Sigmoid colon (tissue), 6 donors: ENCODE measurements at regions not wholly inside any gene's neighbourhood (a gene's known extent, or its start where the extent isn't known, plus 50 kb on each side); places are given as distances from the start of the nearest gene placed in this dataset.

ENCODE experiments used
- DNase-seq: peaks from one replicate; pipeline ENCODE4 v3.0.0-alpha.2; 2019
- H3K27ac ChIP-seq, 4 donors: fragments of 200-600 bp; sonication (generic); one replicate each; pipeline ENCODE4 v1.5.1; 2016 to 2019; ENCODE audit warnings: mild to moderate bottlenecking in 1 of 4
- H3K27me3 ChIP-seq, 3 donors: fragments of 200-600 bp; sonication (generic); one replicate each; pipeline ENCODE4 v1.5.1; 2019; ENCODE audit warnings: mild to moderate bottlenecking in 1 of 3
- H3K36me3 ChIP-seq, 4 donors: fragments of 200-600 bp; sonication (generic); one replicate each; pipeline ENCODE4 v1.5.1; 2016 to 2019
- H3K4me1 ChIP-seq, 4 donors: fragments of 200-600 bp; sonication (generic); one replicate each; pipeline ENCODE4 v1.5.1; 2017 to 2019
- H3K4me3 ChIP-seq, 4 donors: fragments of 200-600 bp; sonication (generic); one replicate each; pipeline ENCODE4 v1.5.1; 2017 to 2019; ENCODE audit warnings: mild to moderate bottlenecking in 2 of 4, moderate library complexity in 1 of 4
- H3K9me3 ChIP-seq, 4 donors: fragments of 200-600 bp in 3 of 4; sonication (generic) in 3 of 4; one replicate each; pipeline versions ENCODE4 v1.5.1 to v1.6.1; 2013 to 2019
- EP300 ChIP-seq, 4 donors: sonication (generic); formaldehyde crosslinking; IDR thresholded peaks; one replicate each; pipeline ENCODE4 v1.6.1; 2017; ENCODE audit warnings: antibody characterized with exemption in 4 of 4
- POLR2A ChIP-seq, 2 donors: fragments of 450-650 bp; IDR thresholded peaks; one replicate each; pipeline ENCODE4 v1.6.1; 2016; ENCODE audit warnings: antibody characterized with exemption in 2 of 2, mild to moderate bottlenecking in 2 of 2, moderate library complexity in 2 of 2
- POLR2AphosphoS5 ChIP-seq, 4 donors: sonication (generic); formaldehyde crosslinking; IDR thresholded peaks; one replicate each; pipeline ENCODE4 v1.6.1; 2017; ENCODE audit warnings: antibody characterized with exemption in 4 of 4
- WGBS, 2 donors: extraction: QIAGEN DNeasy Blood & Tissue Kit; methylation state at CpG; one replicate each; pipeline ENCODE4 v1.1.7; 2013; 5-methylcytosine and 5-hydroxymethylcytosine counted together
- intact Hi-C: fragments of 100-400 bp; cut with DNase I; formaldehyde crosslinking; loops from one replicate; pipeline ENCODE4 v1.15.1; 2023
- TF ChIP-seq, protein P1 (sequence below), 4 experiments: fragments of 450-650 bp in 3 of 4; fragments of 200-600 bp in 1 of 4; IDR thresholded peaks; one replicate each; pipeline ENCODE4 v1.5.1; 2016 to 2019; ENCODE audit warnings: antibody characterized with exemption in 4 of 4, mild to moderate bottlenecking in 3 of 4, moderate library complexity in 2 of 4
- donor health status: healthy with polysubstance abuse.
- donor health status: healthy.

DNA sequence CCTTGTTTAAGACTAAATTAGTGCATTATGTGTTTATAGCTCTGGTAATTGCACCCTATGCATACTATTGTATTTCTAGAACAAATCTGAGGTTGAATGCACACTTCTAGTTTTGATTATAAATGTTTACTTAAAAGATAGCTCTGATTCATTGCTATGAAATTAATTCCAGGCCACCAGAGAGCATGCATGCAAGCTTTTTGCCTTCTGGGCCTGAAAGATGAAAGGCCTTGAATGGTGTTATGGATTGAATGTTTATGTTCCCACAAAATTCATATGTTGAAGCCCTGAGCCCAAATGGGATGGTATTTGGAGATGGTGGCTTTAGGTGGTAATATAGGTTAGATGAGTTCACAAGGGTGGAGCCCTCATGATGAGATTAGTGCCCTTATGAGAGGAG, 695.0 kb upstream of the MAP3K7 start:
- H3K4me3 ChIP-seq = no peak overlapping the region
- no peak overlapping the region for H3K27ac ChIP-seq
- H3K9me3 ChIP-seq = no peaks in the 10 kb centered on the region
- no peak for TF ChIP-seq EP300 (IDR thresholded peaks at IDR 0.05)
- TF ChIP-seq, protein P1, sequence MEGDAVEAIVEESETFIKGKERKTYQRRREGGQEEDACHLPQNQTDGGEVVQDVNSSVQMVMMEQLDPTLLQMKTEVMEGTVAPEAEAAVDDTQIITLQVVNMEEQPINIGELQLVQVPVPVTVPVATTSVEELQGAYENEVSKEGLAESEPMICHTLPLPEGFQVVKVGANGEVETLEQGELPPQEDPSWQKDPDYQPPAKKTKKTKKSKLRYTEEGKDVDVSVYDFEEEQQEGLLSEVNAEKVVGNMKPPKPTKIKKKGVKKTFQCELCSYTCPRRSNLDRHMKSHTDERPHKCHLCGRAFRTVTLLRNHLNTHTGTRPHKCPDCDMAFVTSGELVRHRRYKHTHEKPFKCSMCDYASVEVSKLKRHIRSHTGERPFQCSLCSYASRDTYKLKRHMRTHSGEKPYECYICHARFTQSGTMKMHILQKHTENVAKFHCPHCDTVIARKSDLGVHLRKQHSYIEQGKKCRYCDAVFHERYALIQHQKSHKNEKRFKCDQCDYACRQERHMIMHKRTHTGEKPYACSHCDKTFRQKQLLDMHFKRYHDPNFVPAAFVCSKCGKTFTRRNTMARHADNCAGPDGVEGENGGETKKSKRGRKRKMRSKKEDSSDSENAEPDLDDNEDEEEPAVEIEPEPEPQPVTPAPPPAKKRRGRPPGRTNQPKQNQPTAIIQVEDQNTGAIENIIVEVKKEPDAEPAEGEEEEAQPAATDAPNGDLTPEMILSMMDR (IDR thresholded peaks at IDR 0.05) = no peak
- TF ChIP-seq POLR2AphosphoS5 (IDR thresholded peaks at IDR 0.05) = no peak
- TF ChIP-seq POLR2A (IDR thresholded peaks at IDR 0.05) = no peak
- H3K4me1 ChIP-seq = no peaks in the 10 kb centered on the region
- no peak for DNase-seq
- intact Hi-C loops = no loop called here
- H3K36me3 ChIP-seq = no peaks in the 10 kb centered on the region
- H3K27me3 ChIP-seq = no peaks in the 10 kb centered on the region

GRCh38 chr6:91280494-91280830, 693.6 kb upstream of the MAP3K7 start:
- DNase-seq = no peak
- intact Hi-C loops = no loop called here

GRCh38 chr6:91279740-91280493, 693.0 kb upstream of the MAP3K7 start:
- H3K9me3 ChIP-seq = no peaks in the 10 kb centered on the region
- no peaks in the 10 kb centered on the region for H3K27me3 ChIP-seq
- no peaks in the 10 kb centered on the region for H3K4me1 ChIP-seq
- H3K4me3 ChIP-seq = no peak overlapping the region
- TF ChIP-seq, protein P1 (IDR thresholded peaks at IDR 0.05) = no peak
- TF ChIP-seq EP300 (IDR thresholded peaks at IDR 0.05) = no peak
- no peak for TF ChIP-seq POLR2A (IDR thresholded peaks at IDR 0.05)
- no peak for TF ChIP-seq POLR2AphosphoS5 (IDR thresholded peaks at IDR 0.05)
- H3K36me3 ChIP-seq = no peaks in the 10 kb centered on the region
- intact Hi-C loops = no loop called here
- WGBS, 2 donors = 85 to 91% methylated on average over 7 of the region's 7 CpGs
- no peak for DNase-seq
- no peak overlapping the region for H3K27ac ChIP-seq

More at GRCh38 chr6:91280494-91280830, 693.6 kb upstream of the MAP3K7 start:
- Histone ChIP-seq H3K27me3 (no peaks in the 10 kb centered on the region), H3K36me3 (no peaks in the 10 kb centered on the region), H3K9me3 (no peaks in the 10 kb centered on the region), H3K4me1 (no peaks in the 10 kb centered on the region), H3K27ac (no peak overlapping the region), H3K4me3 (no peak overlapping the region)
- WGBS, 2 donors = 81 to 83% methylated on average over 3 of the region's 3 CpGs
- no peak for TF ChIP-seq POLR2AphosphoS5 (IDR thresholded peaks at IDR 0.05)
- no peak for TF ChIP-seq EP300 (IDR thresholded peaks at IDR 0.05)
- TF ChIP-seq POLR2A (IDR thresholded peaks at IDR 0.05) = no peak
- TF ChIP-seq, protein P1 (IDR thresholded peaks at IDR 0.05) = no peak

DNA sequence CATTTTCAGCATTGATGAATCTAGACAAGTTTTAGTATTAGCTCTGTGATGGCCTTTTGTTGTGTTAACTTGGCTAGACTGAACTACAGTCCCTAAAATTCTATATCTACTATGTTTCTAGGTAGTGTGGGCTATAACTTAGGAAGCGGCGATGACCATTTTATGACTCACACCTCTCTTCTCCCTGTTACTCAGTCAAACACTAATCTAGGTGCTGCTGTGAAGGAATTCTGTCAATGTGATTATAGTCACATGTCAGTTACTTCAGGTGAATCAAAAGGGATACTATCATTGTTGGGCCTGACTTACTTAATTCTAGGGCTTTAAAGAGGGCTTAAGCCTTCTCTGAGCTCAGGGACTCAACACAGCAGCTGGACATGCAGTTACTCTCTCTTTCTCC, 691.5 kb upstream of the MAP3K7 start:
- no peak for DNase-seq
- intact Hi-C loops = no loop called here
- no peak overlapping the region for H3K4me3 ChIP-seq
- H3K27ac ChIP-seq = no peak overlapping the region
- H3K36me3 ChIP-seq = no peaks in the 10 kb centered on the region
- WGBS, 2 donors = 97 to 99% methylated on average over 2 of the region's 2 CpGs
- no peaks in the 10 kb centered on the region for H3K4me1 ChIP-seq
- TF ChIP-seq, protein P1 (IDR thresholded peaks at IDR 0.05) = no peak
- no peak for TF ChIP-seq POLR2A (IDR thresholded peaks at IDR 0.05)
- no peak for TF ChIP-seq EP300 (IDR thresholded peaks at IDR 0.05)
- no peak for TF ChIP-seq POLR2AphosphoS5 (IDR thresholded peaks at IDR 0.05)
- H3K27me3 ChIP-seq = no peaks in the 10 kb centered on the region
- H3K9me3 ChIP-seq = no peaks in the 10 kb centered on the region

- WGBS, 2 donors = 63 to 79% methylated on average over 2 of the region's 2 CpGs
- no peak for DNase-seq
- no peaks in the 10 kb centered on the region for H3K9me3 ChIP-seq
- H3K4me3 ChIP-seq = no peak overlapping the region
- intact Hi-C loops = no loop called here
- TF ChIP-seq POLR2A (IDR thresholded peaks at IDR 0.05) = no peak
- TF ChIP-seq, protein P1 (IDR thresholded peaks at IDR 0.05) = no peak
- TF ChIP-seq POLR2AphosphoS5 (IDR thresholded peaks at IDR 0.05) = no peak
- TF ChIP-seq EP300 (IDR thresholded peaks at IDR 0.05) = no peak
- no peaks in the 10 kb centered on the region for H3K27me3 ChIP-seq
- H3K36me3 ChIP-seq = no peaks in the 10 kb centered on the region
- no peaks in the 10 kb centered on the region for H3K4me1 ChIP-seq
- H3K27ac ChIP-seq = no peak overlapping the region
Observed at GRCh38 chr6:91276315-91276714, 689.4 kb upstream of the MAP3K7 start.
